T-helper 17 cell (primary cell): ENCODE measurements at regions not wholly inside any gene's neighbourhood (a gene's known extent, or its start where the extent isn't known, plus 50 kb on each side); places are given as distances from the start of the nearest gene placed in this dataset.

Experiments used
- ATAC-seq: fragments of 150-1000 bp; cut with Tn5 transposase; 2 replicates; pipeline ENCODE4 v1.10.0; 2021; ENCODE audit warnings: mild to moderate bottlenecking, moderate library complexity
- DNase-seq, 3 donors: peaks; one replicate each; pipeline versions ENCODE4 v3.0.0 to v3.0.0-alpha.2; 2020 to 2021
- H3K9me3 ChIP-seq: one replicate; pipeline ENCODE4 v1.7.0; 2013; ENCODE audit warnings: low read length, mild to moderate bottlenecking; ENCODE audit not compliant: control insufficient read depth, poor library complexity, severe bottlenecking
- H3K27ac Mint-ChIP-seq: one replicate; pipeline ENCODE4 v1.8.0; 2022; ENCODE audit warnings: mild to moderate bottlenecking, moderate library complexity, mixed read lengths
- H3K27me3 Mint-ChIP-seq: one replicate; pipeline ENCODE4 v1.8.0; 2022; ENCODE audit warnings: mixed read lengths
- H3K36me3 Mint-ChIP-seq: one replicate; pipeline ENCODE4 v1.8.0; 2022; ENCODE audit warnings: low read depth, mixed read lengths
- H3K4me1 Mint-ChIP-seq: one replicate; pipeline ENCODE4 v1.8.0; 2022; ENCODE audit warnings: mild to moderate bottlenecking, mixed read lengths
- H3K4me3 Mint-ChIP-seq: one replicate; pipeline ENCODE4 v1.8.0; 2022; ENCODE audit warnings: mild to moderate bottlenecking, moderate library complexity, mixed read lengths

GRCh38 chr22:47278655-47279054 lies 516.2 kb downstream of the TBC1D22A start:
- no peaks in the 10 kb centered on the region for H3K9me3 ChIP-seq
- H3K4me3 Mint-ChIP-seq, result no peak overlapping the region
- ATAC-seq, result no peak
- no peaks in the 10 kb centered on the region for H3K36me3 Mint-ChIP-seq
- H3K27ac Mint-ChIP-seq, result no peak overlapping the region
- H3K4me1 Mint-ChIP-seq, result peaks cover 3% of the 10 kb centered on the region
- H3K27me3 Mint-ChIP-seq, result peaks cover 59% of the 10 kb centered on the region
- DNase-seq, result no peak

GRCh38 chr22:47277531-47277930 lies 515.1 kb downstream of the TBC1D22A start:
- ATAC-seq (no peak), DNase-seq (no peak)
- Mint-ChIP-seq H3K4me3 (no peak overlapping the region), H3K27me3 (peaks cover 48% of the 10 kb centered on the region), H3K4me1 (peaks cover 3% of the 10 kb centered on the region), H3K27ac (no peak overlapping the region), H3K36me3 (no peaks in the 10 kb centered on the region)
- no peaks in the 10 kb centered on the region for H3K9me3 ChIP-seq

GRCh38 chr22:47276991-47277390 lies 514.5 kb downstream of the TBC1D22A start:
- no peak overlapping the region for H3K27ac Mint-ChIP-seq
- H3K9me3 ChIP-seq, result no peaks in the 10 kb centered on the region
- peaks cover 3% of the 10 kb centered on the region for H3K4me1 Mint-ChIP-seq
- H3K36me3 Mint-ChIP-seq, result no peaks in the 10 kb centered on the region
- no peak overlapping the region for H3K4me3 Mint-ChIP-seq
- DNase-seq (no peak), ATAC-seq (no peak)
- H3K27me3 Mint-ChIP-seq, result peaks cover 48% of the 10 kb centered on the region

GRCh38 chr22:47276450-47276820 lies 514.0 kb downstream of the TBC1D22A start:
- ATAC-seq, result no peak
- H3K27me3 Mint-ChIP-seq, result peaks cover 48% of the 10 kb centered on the region
- peaks cover 3% of the 10 kb centered on the region for H3K4me1 Mint-ChIP-seq
- no peak overlapping the region for H3K4me3 Mint-ChIP-seq
- H3K9me3 ChIP-seq, result no peaks in the 10 kb centered on the region
- no peaks in the 10 kb centered on the region for H3K36me3 Mint-ChIP-seq
- H3K27ac Mint-ChIP-seq, result no peak overlapping the region
- DNase-seq, result no peak

- peaks cover 3% of the 10 kb centered on the region for H3K4me1 Mint-ChIP-seq
- no peaks in the 10 kb centered on the region for H3K9me3 ChIP-seq
- H3K27ac Mint-ChIP-seq, result no peak overlapping the region
- peaks cover 45% of the 10 kb centered on the region for H3K27me3 Mint-ChIP-seq
- ATAC-seq (no peak), DNase-seq (no peak)
- H3K36me3 Mint-ChIP-seq, result no peaks in the 10 kb centered on the region
- H3K4me3 Mint-ChIP-seq, result no peak overlapping the region
These were observed 513.4 kb downstream of the TBC1D22A start for GRCh38 chr22:47275605-47276449.

- no peaks in the 10 kb centered on the region for H3K9me3 ChIP-seq
- DNase-seq (no peak), ATAC-seq (no peak)
- Mint-ChIP-seq H3K36me3 (no peaks in the 10 kb centered on the region), H3K4me1 (peaks cover 3% of the 10 kb centered on the region), H3K27ac (no peak overlapping the region), H3K4me3 (no peak overlapping the region), H3K27me3 (peaks cover 38% of the 10 kb centered on the region)
These were observed 511.7 kb downstream of the TBC1D22A start for GRCh38 chr22:47274196-47274595.

GRCh38 chr22:47270463-47271135 lies 508.1 kb downstream of the TBC1D22A start:
- Mint-ChIP-seq H3K27ac (no peak overlapping the region), H3K4me3 (no peak overlapping the region), H3K36me3 (no peaks in the 10 kb centered on the region), H3K4me1 (no peaks in the 10 kb centered on the region), H3K27me3 (peaks cover 21% of the 10 kb centered on the region)
- DNase-seq, result no peak
- no peak for ATAC-seq
- H3K9me3 ChIP-seq, result no peaks in the 10 kb centered on the region

- Mint-ChIP-seq H3K27ac (no peak overlapping the region), H3K4me3 (no peak overlapping the region), H3K27me3 (peaks cover 21% of the 10 kb centered on the region), H3K4me1 (no peaks in the 10 kb centered on the region), H3K36me3 (no peaks in the 10 kb centered on the region)
- ATAC-seq (no peak), DNase-seq (no peak)
- no peaks in the 10 kb centered on the region for H3K9me3 ChIP-seq
These were observed 507.2 kb downstream of the TBC1D22A start for GRCh38 chr22:47269516-47270088.

GRCh38 chr22:47267513-47268282 lies 505.2 kb downstream of the TBC1D22A start:
- no peaks in the 10 kb centered on the region for H3K9me3 ChIP-seq
- DNase-seq (no peak), ATAC-seq (no peak)
- no peak overlapping the region for H3K27ac Mint-ChIP-seq
- H3K4me3 Mint-ChIP-seq, result no peak overlapping the region
- H3K27me3 Mint-ChIP-seq, result peaks cover 33% of the 10 kb centered on the region
- H3K4me1 Mint-ChIP-seq, result no peaks in the 10 kb centered on the region
- no peaks in the 10 kb centered on the region for H3K36me3 Mint-ChIP-seq

GRCh38 chr22:47266329-47266728 lies 503.9 kb downstream of the TBC1D22A start:
- H3K27me3 Mint-ChIP-seq, result peaks cover 33% of the 10 kb centered on the region
- H3K4me3 Mint-ChIP-seq, result no peak overlapping the region
- H3K36me3 Mint-ChIP-seq, result no peaks in the 10 kb centered on the region

GRCh38 chr22:47260551-47260950 lies 498.1 kb downstream of the TBC1D22A start:
- no peaks in the 10 kb centered on the region for H3K4me1 Mint-ChIP-seq
- no peak overlapping the region for H3K27ac Mint-ChIP-seq
- no peak overlapping the region for H3K4me3 Mint-ChIP-seq
- ATAC-seq, result no peak
- no peak for DNase-seq
- peaks cover 50% of the 10 kb centered on the region for H3K27me3 Mint-ChIP-seq
- H3K36me3 Mint-ChIP-seq, result no peaks in the 10 kb centered on the region
- no peaks in the 10 kb centered on the region for H3K9me3 ChIP-seq

More at GRCh38 chr22:47266329-47266728, 503.9 kb downstream of the TBC1D22A start:
- DNase-seq (no peak), ATAC-seq (no peak)
- no peaks in the 10 kb centered on the region for H3K9me3 ChIP-seq
- no peak overlapping the region for H3K27ac Mint-ChIP-seq
- H3K4me1 Mint-ChIP-seq, result no peaks in the 10 kb centered on the region

GRCh38 chr22:47259990-47260389 lies 497.5 kb downstream of the TBC1D22A start:
- ATAC-seq (no peak), DNase-seq (no peak)
- Mint-ChIP-seq H3K27ac (no peak overlapping the region), H3K4me3 (no peak overlapping the region), H3K4me1 (no peaks in the 10 kb centered on the region), H3K27me3 (peaks cover 49% of the 10 kb centered on the region), H3K36me3 (no peaks in the 10 kb centered on the region)
- H3K9me3 ChIP-seq, result no peaks in the 10 kb centered on the region

GRCh38 chr22:47259049-47259448 lies 496.6 kb downstream of the TBC1D22A start:
- no peaks in the 10 kb centered on the region for H3K9me3 ChIP-seq
- Mint-ChIP-seq H3K27ac (no peak overlapping the region), H3K4me3 (no peak overlapping the region), H3K36me3 (no peaks in the 10 kb centered on the region), H3K4me1 (no peaks in the 10 kb centered on the region), H3K27me3 (peaks cover 39% of the 10 kb centered on the region)
- DNase-seq, result no peak
- no peak for ATAC-seq
